Caco-2 (cell line): ENCODE measurements at regions not wholly inside any gene's neighbourhood (a gene's known extent, or its start where the extent isn't known, plus 50 kb on each side); places are given as distances from the start of the nearest gene placed in this dataset.

Source experiments
- BruUV-seq: library from RNA; stranded (reverse); fragments of 400-500 nt; replicated peaks from 2 replicates; lab custom pipeline; 2021; lab: Mats Ljungman, UMichigan
- CTCF ChIA-PET: fragments of 300-600 bp; sonication (Branson Sonifier 250); formaldehyde crosslinking; loops from one replicate; lab custom pipeline; 2022; ENCODE audit warnings: antibody characterized with exemption; lab: Charles Lee
- POLR2A ChIA-PET: fragments of 300-600 bp; sonication (Branson Sonifier 250); formaldehyde crosslinking; loops from one replicate; lab custom pipeline; 2022; ENCODE audit warnings: antibody characterized with exemption; lab: Charles Lee
- DNase-seq, 2 experiments: peaks; one replicate each; pipeline versions ENCODE4 v3.0.0 to v3.0.0-alpha.2; 2020 to 2022
- H3K27me3 ChIP-seq: replicated peaks from 2 replicates; pipeline ENCODE4 v1.6.0; 2011; ENCODE audit warnings: low read length; ENCODE audit not compliant: control insufficient read depth, insufficient read depth
- H3K36me3 ChIP-seq: 2 replicates; pipeline ENCODE4 v1.5.1; 2011; ENCODE audit warnings: low read length; ENCODE audit not compliant: control insufficient read depth, insufficient read depth
- H3K4me1 ChIP-seq: fragments of 250-450 bp; sonication (Bioruptor Pico); 2 replicates; pipeline ENCODE4 v1.5.1; 2020; ENCODE audit warnings: mild to moderate bottlenecking
- H3K4me3 ChIP-seq: 2 replicates; pipeline ENCODE4 v1.5.1; 2011; ENCODE audit warnings: low read depth, mild to moderate bottlenecking, control low read depth, low read length
- H3K9me3 ChIP-seq: fragments of 250-450 bp; sonication (Bioruptor Pico); 2 replicates; pipeline ENCODE4 v1.5.1; 2020; ENCODE audit warnings: mild to moderate bottlenecking, moderate library complexity
- H3K27ac Mint-ChIP-seq: one replicate; pipeline ENCODE4 v1.8.0; 2022; ENCODE audit warnings: mixed read lengths; ENCODE audit not compliant: unreplicated experiment
- H3K27me3 Mint-ChIP-seq: one replicate; pipeline ENCODE4 v1.8.0; 2022; ENCODE audit warnings: mixed read lengths; ENCODE audit not compliant: insufficient read depth, unreplicated experiment
- H3K36me3 Mint-ChIP-seq: one replicate; pipeline ENCODE4 v1.8.0; 2022; ENCODE audit warnings: mild to moderate bottlenecking, mixed read lengths; ENCODE audit not compliant: insufficient read depth, unreplicated experiment
- H3K4me1 Mint-ChIP-seq: one replicate; pipeline ENCODE4 v1.8.0; 2022; ENCODE audit warnings: low read depth, mixed read lengths; ENCODE audit not compliant: unreplicated experiment
- H3K4me3 Mint-ChIP-seq: one replicate; pipeline ENCODE4 v1.8.0; 2022; ENCODE audit warnings: mild to moderate bottlenecking, moderate library complexity, mixed read lengths; ENCODE audit not compliant: unreplicated experiment
- H3K9me3 Mint-ChIP-seq: one replicate; pipeline ENCODE4 v1.8.0; 2022; ENCODE audit warnings: mixed read lengths; ENCODE audit not compliant: unreplicated experiment
- CTCF ChIP-seq, 2 experiments: fragments of 200-600 bp in 1 of 2; IDR thresholded peaks; 1 replicate in 1 of 2; 2 replicates in 1 of 2; pipeline versions ENCODE4 v1.5.1 to v1.8.0; 2011 to 2022; ENCODE audit warnings: antibody characterized with exemption in 1 of 2, control low read depth in 1 of 2, inconsistent platforms in 1 of 2, low read depth in 1 of 2, low read length in 1 of 2, mild to moderate bottlenecking in 1 of 2, moderate library complexity in 1 of 2; ENCODE audit not compliant: insufficient read depth in 1 of 2, severe bottlenecking in 1 of 2, unreplicated experiment in 1 of 2
- intact Hi-C: fragments of 100-400 bp; cut with micrococcal nuclease; formaldehyde crosslinking; loops from one replicate; pipeline ENCODE4 v1.10.0; 2022; ENCODE audit not compliant: unreplicated experiment

- H3K36me3 ChIP-seq = no peaks in the 10 kb centered on the region
- DNase-seq = no peak
- Mint-ChIP-seq H3K4me1 (no peaks in the 10 kb centered on the region), H3K27me3 (peaks cover 19% of the 10 kb centered on the region), H3K9me3 (no peaks in the 10 kb centered on the region), H3K4me3 (no peak overlapping the region), H3K27ac (no peak overlapping the region), H3K36me3 (no peaks in the 10 kb centered on the region)
- H3K9me3 ChIP-seq = no peaks in the 10 kb centered on the region
- intact Hi-C loops = no loop called here
- no peaks in the 10 kb centered on the region for H3K4me1 ChIP-seq
- no peaks in the 10 kb centered on the region for H3K27me3 ChIP-seq
- no TSS peak for BruUV-seq
- ChIA-PET POLR2A (no interaction called here), CTCF (no interaction called here)
- no peak overlapping the region for H3K4me3 ChIP-seq
- TF ChIP-seq CTCF (IDR thresholded peaks at IDR 0.05; ENCODE audit: insufficient read depth in 1 of 2, low read depth in 1 of 2, low read length in 1 of 2, severe bottlenecking in 1 of 2, unreplicated experiment in 1 of 2) = no peak
Observed at GRCh38 chr12:107241411-107241810, 148.1 kb upstream of the CRY1 start.

- Histone ChIP-seq H3K9me3 (no peaks in the 10 kb centered on the region), H3K36me3 (no peaks in the 10 kb centered on the region), H3K4me1 (no peaks in the 10 kb centered on the region), H3K27me3 (no peaks in the 10 kb centered on the region), H3K4me3 (no peak overlapping the region)
- ChIA-PET POLR2A (no interaction called here), CTCF (no interaction called here)
- Mint-ChIP-seq H3K9me3 (no peaks in the 10 kb centered on the region), H3K36me3 (no peaks in the 10 kb centered on the region), H3K27ac (no peak overlapping the region), H3K4me3 (no peak overlapping the region), H3K4me1 (no peaks in the 10 kb centered on the region), H3K27me3 (peaks cover 19% of the 10 kb centered on the region)
- no peak for TF ChIP-seq CTCF (IDR thresholded peaks at IDR 0.05; ENCODE audit: insufficient read depth in 1 of 2, low read depth in 1 of 2, low read length in 1 of 2, severe bottlenecking in 1 of 2, unreplicated experiment in 1 of 2)
- intact Hi-C loops = no loop called here
- DNase-seq = no peak
- no TSS peak for BruUV-seq
Observed at GRCh38 chr12:107242189-107242588, 148.8 kb upstream of the CRY1 start.

DNA sequence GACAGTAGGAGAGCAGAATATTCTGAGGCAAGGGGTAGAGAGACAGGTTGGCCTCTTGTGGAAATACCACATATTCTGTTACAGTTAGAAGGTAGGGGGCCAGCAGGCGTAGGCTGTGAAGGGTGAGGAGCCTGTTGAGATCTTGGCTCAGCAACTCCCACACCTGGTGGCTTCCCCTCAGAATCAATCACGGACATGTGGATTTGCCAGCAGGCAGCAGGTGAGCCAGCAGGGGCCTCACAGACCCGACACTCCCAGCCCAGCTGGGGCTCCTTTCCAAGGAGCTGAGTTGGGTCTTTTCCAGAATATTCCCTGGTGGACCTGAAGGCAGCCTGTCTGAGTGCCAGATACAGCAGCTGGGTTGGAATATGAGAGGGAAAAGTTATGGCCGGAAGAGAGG lies 150.0 kb upstream of the CRY1 start:
- BruUV-seq = no TSS peak
- Histone ChIP-seq H3K4me3 (no peak overlapping the region), H3K9me3 (no peaks in the 10 kb centered on the region), H3K27me3 (no peaks in the 10 kb centered on the region), H3K4me1 (no peaks in the 10 kb centered on the region), H3K36me3 (no peaks in the 10 kb centered on the region)
- H3K36me3 Mint-ChIP-seq = no peaks in the 10 kb centered on the region
- ChIA-PET POLR2A (no interaction called here), CTCF (no interaction called here)
- DNase-seq = no peak
- no peaks in the 10 kb centered on the region for H3K9me3 Mint-ChIP-seq
- no peaks in the 10 kb centered on the region for H3K4me1 Mint-ChIP-seq
- intact Hi-C loops = no loop called here
- TF ChIP-seq CTCF (IDR thresholded peaks at IDR 0.05; ENCODE audit: insufficient read depth in 1 of 2, low read depth in 1 of 2, low read length in 1 of 2, severe bottlenecking in 1 of 2, unreplicated experiment in 1 of 2) = no peak
- H3K27me3 Mint-ChIP-seq = peaks cover 13% of the 10 kb centered on the region
- no peak overlapping the region for H3K4me3 Mint-ChIP-seq
- no peak overlapping the region for H3K27ac Mint-ChIP-seq
